Neural crest cell (in vitro differentiated cells): ENCODE measurements at regions not wholly inside any gene's neighbourhood (a gene's known extent, or its start where the extent isn't known, plus 50 kb on each side); places are given as distances from the start of the nearest gene placed in this dataset.

Source experiments
- DNase-seq: peaks from one replicate; pipeline ENCODE4 v3.0.0; 2021; ENCODE audit warnings: low read depth, mixed read lengths, low spot score
- H3K27ac Mint-ChIP-seq: one replicate; pipeline ENCODE4 v1.8.0; 2021; ENCODE audit warnings: mild to moderate bottlenecking, mixed read lengths; ENCODE audit not compliant: unreplicated experiment
- H3K27me3 Mint-ChIP-seq: 2 replicates; pipeline ENCODE4 v1.8.0; 2021; ENCODE audit warnings: low read depth, mild to moderate bottlenecking, mixed read lengths
- H3K36me3 Mint-ChIP-seq: 2 replicates; pipeline ENCODE4 v1.8.0; 2021; ENCODE audit warnings: low read depth, mild to moderate bottlenecking, mixed read lengths
- H3K4me1 Mint-ChIP-seq: 2 replicates; pipeline ENCODE4 v1.8.0; 2021; ENCODE audit warnings: mixed read lengths
- H3K4me3 Mint-ChIP-seq: one replicate; pipeline ENCODE4 v1.8.0; 2021; ENCODE audit warnings: mild to moderate bottlenecking, mixed read lengths
- H3K9me3 Mint-ChIP-seq: 2 replicates; pipeline ENCODE4 v1.8.0; 2021; ENCODE audit warnings: mixed read lengths
- CTCF ChIP-seq: fragments of 200-600 bp; sonication (generic); conservative IDR thresholded peaks from 2 replicates; pipeline ENCODE4 v1.5.0; 2021; ENCODE audit warnings: antibody characterized with exemption, mild to moderate bottlenecking

- no peak for DNase-seq
- Mint-ChIP-seq H3K27me3 (no peaks in the 10 kb centered on the region), H3K9me3 (no peaks in the 10 kb centered on the region), H3K36me3 (no peaks in the 10 kb centered on the region), H3K27ac (no peak overlapping the region), H3K4me3 (no peak overlapping the region), H3K4me1 (peaks cover 17% of the 10 kb centered on the region)
- TF ChIP-seq CTCF: no peak
Observed at GRCh38 chr6:44533421-44533820, 145.9 kb downstream of the CDC5L start.

GRCh38 chr6:44534291-44534690 is 146.8 kb downstream of the CDC5L start:
- H3K9me3 Mint-ChIP-seq: no peaks in the 10 kb centered on the region

GRCh38 chr6:44535446-44535845 is 147.9 kb downstream of the CDC5L start:
- no peak overlapping the region for H3K4me3 Mint-ChIP-seq
- no peak for DNase-seq

More at GRCh38 chr6:44534291-44534690, 146.8 kb downstream of the CDC5L start:
- peaks cover 14% of the 10 kb centered on the region for H3K4me1 Mint-ChIP-seq
- no peak for DNase-seq
- no peak overlapping the region for H3K4me3 Mint-ChIP-seq
- no peak overlapping the region for H3K27ac Mint-ChIP-seq
- no peaks in the 10 kb centered on the region for H3K27me3 Mint-ChIP-seq
- no peaks in the 10 kb centered on the region for H3K36me3 Mint-ChIP-seq
- TF ChIP-seq CTCF: no peak

GRCh38 chr6:44535967-44536366 is 148.5 kb downstream of the CDC5L start:
- no peak overlapping the region for H3K27ac Mint-ChIP-seq
- no peak for DNase-seq
- H3K36me3 Mint-ChIP-seq: no peaks in the 10 kb centered on the region
- no peaks in the 10 kb centered on the region for H3K9me3 Mint-ChIP-seq
- no peak for TF ChIP-seq CTCF
- H3K27me3 Mint-ChIP-seq: no peaks in the 10 kb centered on the region
- peaks cover 10% of the 10 kb centered on the region for H3K4me1 Mint-ChIP-seq
- no peak overlapping the region for H3K4me3 Mint-ChIP-seq

More at GRCh38 chr6:44535446-44535845, 147.9 kb downstream of the CDC5L start:
- TF ChIP-seq CTCF: no peak
- Mint-ChIP-seq H3K9me3 (no peaks in the 10 kb centered on the region), H3K36me3 (no peaks in the 10 kb centered on the region), H3K27me3 (no peaks in the 10 kb centered on the region), H3K27ac (no peak overlapping the region), H3K4me1 (peaks cover 14% of the 10 kb centered on the region)

- DNase-seq: no peak
- Mint-ChIP-seq H3K4me1 (peaks cover 8% of the 10 kb centered on the region), H3K4me3 (no peak overlapping the region), H3K36me3 (no peaks in the 10 kb centered on the region), H3K9me3 (no peaks in the 10 kb centered on the region), H3K27me3 (no peaks in the 10 kb centered on the region), H3K27ac (no peak overlapping the region)
- no peak for TF ChIP-seq CTCF
Observed at GRCh38 chr6:44537306-44538049, 150.0 kb downstream of the CDC5L start.
